B cell (primary cell): ENCODE measurements at regions not wholly inside any gene's neighbourhood (a gene's known extent, or its start where the extent isn't known, plus 50 kb on each side); places are given as distances from the start of the nearest gene placed in this dataset.

Experiments used
- ATAC-seq: fragments of 200-7000 bp; cut with Tn5 transposase; one replicate; pipeline ENCODE4 v1.10.0; 2021; ENCODE audit warnings: low read depth, mild to moderate bottlenecking, moderate number of reproducible peaks, moderate library complexity
- CTCF ChIA-PET: fragments of 350-600 bp; sonication (Branson Sonifier 250); formaldehyde crosslinking; loops from one replicate; lab custom pipeline; 2021; ENCODE audit warnings: antibody characterized with exemption, inconsistent platforms; lab: Charles Lee
- POLR2A ChIA-PET: fragments of 350-600 bp; sonication (Branson Sonifier 250); formaldehyde crosslinking; loops from one replicate; lab custom pipeline; 2021; ENCODE audit warnings: antibody characterized with exemption; lab: Charles Lee
- DNase-seq: peaks from one replicate; pipeline ENCODE4 v3.0.0; 2013
- H2AFZ ChIP-seq: 2 replicates; pipeline ENCODE4 v1.6.1; 2012; ENCODE audit warnings: mild to moderate bottlenecking, low read depth, low read length; ENCODE audit not compliant: insufficient read depth, poor library complexity, severe bottlenecking
- H3K27ac ChIP-seq, 2 donors: 1 replicate in 1 of 2; 2 replicates in 1 of 2; pipeline ENCODE4 v1.5.1; 2012 to 2013; ENCODE audit warnings: low read length in 2 of 2, mild to moderate bottlenecking in 2 of 2, moderate library complexity in 1 of 2
- H3K27me3 ChIP-seq, 4 experiments: fragments of 200-600 bp in 1 of 4; sonication (generic) in 1 of 4; replicated peaks in 1 of 4; 1 replicate in 2 of 4; 2 replicates in 2 of 4; pipeline versions ENCODE4 v1.6.1 to v1.7.0; 2013 to 2016; ENCODE audit warnings: low read length in 3 of 4, mild to moderate bottlenecking in 2 of 4, mixed read lengths in 1 of 4, moderate library complexity in 1 of 4; ENCODE audit not compliant: insufficient read depth in 4 of 4, control insufficient read depth in 3 of 4; ENCODE audit errors: control extremely low read depth in 1 of 4
- H3K36me3 ChIP-seq, 2 experiments: replicated peaks in 1 of 2; 1 replicate in 1 of 2; 2 replicates in 1 of 2; pipeline versions ENCODE4 v1.6.1 to v1.7.1; 2013; ENCODE audit warnings: low read length in 1 of 2; ENCODE audit not compliant: insufficient read depth in 2 of 2, control insufficient read depth in 1 of 2; ENCODE audit errors: control extremely low read depth in 1 of 2, extremely low read depth in 1 of 2
- H3K4me1 ChIP-seq, 2 donors: fragments of 200-600 bp in 1 of 2; sonication (generic) in 1 of 2; 1 replicate in 1 of 2; 2 replicates in 1 of 2; pipeline versions ENCODE4 v1.5.1 to v1.6.1; 2013 to 2017; ENCODE audit warnings: low read length in 2 of 2; ENCODE audit not compliant: control insufficient read depth in 2 of 2, insufficient read depth in 2 of 2
- H3K4me2 ChIP-seq: replicated peaks from 2 replicates; pipeline ENCODE3; 2012; ENCODE audit warnings: mild to moderate bottlenecking, low read depth, low read length; ENCODE audit not compliant: poor library complexity, severe bottlenecking
- H3K4me3 ChIP-seq, 5 experiments: fragments of 200-600 bp in 1 of 5; sonication (generic) in 1 of 5; 1 replicate in 3 of 5; 2 replicates in 2 of 5; pipeline versions ENCODE4 v1.5.1 to v1.7.0; 2011 to 2016; ENCODE audit warnings: low read length in 4 of 5, mild to moderate bottlenecking in 4 of 5, low read depth in 2 of 5, control low read depth in 1 of 5, moderate library complexity in 1 of 5; ENCODE audit not compliant: insufficient read depth in 1 of 5; ENCODE audit errors: control extremely low read depth in 1 of 5, extremely low read depth in 1 of 5
- H3K79me2 ChIP-seq: fragments of 200-600 bp; sonication (generic); one replicate; pipeline ENCODE4 v1.6.0; 2016; ENCODE audit warnings: low read length; ENCODE audit not compliant: control insufficient read depth, insufficient read depth
- H3K9ac ChIP-seq: fragments of 200-600 bp; sonication (generic); 2 replicates; pipeline ENCODE4 v1.6.1; 2017; ENCODE audit warnings: mild to moderate bottlenecking, low read length, moderate library complexity
- H3K9me3 ChIP-seq, 3 donors: one replicate each; pipeline versions ENCODE4 v1.6.1 to v1.7.1; 2013; ENCODE audit warnings: low read length in 2 of 3; ENCODE audit not compliant: control insufficient read depth in 2 of 3, insufficient read depth in 1 of 3; ENCODE audit errors: control extremely low read depth in 1 of 3
- H4K20me1 ChIP-seq: 2 replicates; pipeline ENCODE4 v1.6.0; 2012; ENCODE audit warnings: mild to moderate bottlenecking, low read length; ENCODE audit not compliant: insufficient read depth, control insufficient read depth, poor library complexity, severe bottlenecking
- H3K27ac Mint-ChIP-seq: one replicate; pipeline ENCODE4 v1.8.0; 2021; ENCODE audit warnings: mixed read lengths
- H3K27me3 Mint-ChIP-seq: one replicate; pipeline ENCODE4 v1.8.0; 2021; ENCODE audit warnings: mixed read lengths
- H3K4me1 Mint-ChIP-seq: one replicate; pipeline ENCODE4 v1.8.0; 2021; ENCODE audit warnings: mixed read lengths
- H3K4me3 Mint-ChIP-seq: one replicate; pipeline ENCODE4 v1.8.0; 2021; ENCODE audit warnings: mixed read lengths
- H3K9me3 Mint-ChIP-seq: one replicate; pipeline ENCODE4 v1.8.0; 2022; ENCODE audit warnings: mixed read lengths; ENCODE audit not compliant: insufficient read depth
- EZH2 ChIP-seq: IDR thresholded peaks from 2 replicates; pipeline ENCODE4 v1.6.1; 2012; ENCODE audit warnings: borderline replicate concordance, low read depth, mild to moderate bottlenecking, moderate library complexity, low read length; ENCODE audit not compliant: insufficient read depth, poor library complexity, severe bottlenecking
- WGBS: methylation state at CpG from one replicate; pipeline ENCODE4 v1.1.5; 2013; ENCODE audit warnings: missing lambda C conversion rate; ENCODE audit not compliant: insufficient coverage; 5-methylcytosine and 5-hydroxymethylcytosine counted together
- intact Hi-C: fragments of 100-400 bp; cut with micrococcal nuclease; formaldehyde crosslinking; loops from one replicate; pipeline ENCODE4 v1.10.0; 2022
- TF ChIP-seq, protein P1 (sequence below): fragments of 200-600 bp; IDR thresholded peaks from one replicate; pipeline ENCODE4 v1.8.0; 2022; ENCODE audit warnings: antibody characterized with exemption, mild to moderate bottlenecking

- H3K9me3 Mint-ChIP-seq = no peaks in the 10 kb centered on the region
Measured at GRCh38 chr3:104731074-104731473, 635.6 kb upstream of the ALCAM start.

DNA sequence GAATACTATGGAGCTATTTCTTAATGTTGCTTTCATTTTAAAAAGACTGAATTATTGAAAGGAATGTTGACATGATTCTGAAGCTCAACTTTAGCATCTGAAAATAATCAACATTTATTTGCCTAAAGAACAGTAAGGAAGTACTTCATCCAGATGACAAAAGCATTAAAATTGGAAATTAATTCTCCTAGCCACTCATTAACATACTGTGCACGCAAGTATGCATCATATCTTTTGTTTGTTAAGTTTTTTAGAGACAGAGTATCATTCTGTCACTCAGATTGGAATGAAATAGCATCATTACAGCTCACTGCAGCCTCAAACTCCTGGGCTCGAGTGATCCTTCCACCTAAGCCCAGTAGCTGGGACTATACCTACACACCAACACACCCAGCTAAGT, 632.1 kb upstream of the ALCAM start:
- Histone ChIP-seq H3K9ac (no peak overlapping the region), H4K20me1 (no peaks in the 10 kb centered on the region), H3K4me2 (no peak overlapping the region), H3K9me3 (no peaks in the 10 kb centered on the region), H3K27ac (no peak overlapping the region), H2AFZ (no peak overlapping the region), H3K79me2 (no peaks in the 10 kb centered on the region), H3K36me3 (no peaks in the 10 kb centered on the region), H3K27me3 (no peaks in the 10 kb centered on the region), H3K4me3 (no peak overlapping the region), H3K4me1 (no peaks in the 10 kb centered on the region)
- no CpG with 5 or more reads among the region's 2 CpGs for WGBS
- Mint-ChIP-seq H3K27ac (no peak overlapping the region), H3K9me3 (no peaks in the 10 kb centered on the region), H3K27me3 (no peaks in the 10 kb centered on the region), H3K4me1 (no peaks in the 10 kb centered on the region), H3K4me3 (no peak overlapping the region)
- intact Hi-C loops = no loop called here
- DNase-seq = no peak
- no peak for TF ChIP-seq EZH2
- TF ChIP-seq, protein P1, sequence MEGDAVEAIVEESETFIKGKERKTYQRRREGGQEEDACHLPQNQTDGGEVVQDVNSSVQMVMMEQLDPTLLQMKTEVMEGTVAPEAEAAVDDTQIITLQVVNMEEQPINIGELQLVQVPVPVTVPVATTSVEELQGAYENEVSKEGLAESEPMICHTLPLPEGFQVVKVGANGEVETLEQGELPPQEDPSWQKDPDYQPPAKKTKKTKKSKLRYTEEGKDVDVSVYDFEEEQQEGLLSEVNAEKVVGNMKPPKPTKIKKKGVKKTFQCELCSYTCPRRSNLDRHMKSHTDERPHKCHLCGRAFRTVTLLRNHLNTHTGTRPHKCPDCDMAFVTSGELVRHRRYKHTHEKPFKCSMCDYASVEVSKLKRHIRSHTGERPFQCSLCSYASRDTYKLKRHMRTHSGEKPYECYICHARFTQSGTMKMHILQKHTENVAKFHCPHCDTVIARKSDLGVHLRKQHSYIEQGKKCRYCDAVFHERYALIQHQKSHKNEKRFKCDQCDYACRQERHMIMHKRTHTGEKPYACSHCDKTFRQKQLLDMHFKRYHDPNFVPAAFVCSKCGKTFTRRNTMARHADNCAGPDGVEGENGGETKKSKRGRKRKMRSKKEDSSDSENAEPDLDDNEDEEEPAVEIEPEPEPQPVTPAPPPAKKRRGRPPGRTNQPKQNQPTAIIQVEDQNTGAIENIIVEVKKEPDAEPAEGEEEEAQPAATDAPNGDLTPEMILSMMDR = no peak
- no peak for ATAC-seq
- ChIA-PET CTCF (no interaction called here), POLR2A (no interaction called here)

More at GRCh38 chr3:104731074-104731473, 635.6 kb upstream of the ALCAM start:
- Mint-ChIP-seq H3K27me3 (no peaks in the 10 kb centered on the region), H3K4me3 (no peak overlapping the region), H3K4me1 (no peaks in the 10 kb centered on the region), H3K27ac (no peak overlapping the region)
- TF ChIP-seq, protein P1 = no peak
- TF ChIP-seq EZH2 = no peak
- ATAC-seq (no peak), DNase-seq (no peak)
- ChIA-PET CTCF (no interaction called here), POLR2A (no interaction called here)
- Histone ChIP-seq H3K27me3 (no peaks in the 10 kb centered on the region), H3K9me3 (no peaks in the 10 kb centered on the region), H3K4me2 (no peak overlapping the region), H2AFZ (no peak overlapping the region), H3K36me3 (no peaks in the 10 kb centered on the region), H3K27ac (no peak overlapping the region), H3K79me2 (no peaks in the 10 kb centered on the region), H3K9ac (no peak overlapping the region), H3K4me1 (no peaks in the 10 kb centered on the region), H4K20me1 (no peaks in the 10 kb centered on the region), H3K4me3 (no peak overlapping the region)
- intact Hi-C loops = no loop called here
- WGBS = no CpG with 5 or more reads among the region's 3 CpGs
